Immature natural killer cell (primary cell): ENCODE measurements at regions not wholly inside any gene's neighbourhood (a gene's known extent, or its start where the extent isn't known, plus 50 kb on each side); places are given as distances from the start of the nearest gene placed in this dataset.
"Not testable (repeated sequence)": the region's sequence is repeated elsewhere in the genome, so short reads cannot be mapped to it uniquely, and the experiment has no call there.

Source experiments
- DNase-seq, 3 donors: peaks; one replicate each; pipeline ENCODE4 v3.0.0; 2022; ENCODE audit warnings: mixed read lengths in 1 of 3
- H3K27ac Mint-ChIP-seq, 6 donors: one replicate each; pipeline ENCODE4 v1.8.0; 2020; ENCODE audit warnings: mixed read lengths in 6 of 6, mild to moderate bottlenecking in 5 of 6, inconsistent platforms in 4 of 6, moderate library complexity in 3 of 6
- H3K27me3 Mint-ChIP-seq, 3 donors: one replicate each; pipeline ENCODE4 v1.8.0; 2020 to 2021; ENCODE audit warnings: low read depth in 3 of 3, mild to moderate bottlenecking in 3 of 3, mixed read lengths in 3 of 3, moderate library complexity in 3 of 3, inconsistent platforms in 1 of 3
- H3K36me3 Mint-ChIP-seq, 3 donors: one replicate each; pipeline ENCODE4 v1.8.0; 2020; ENCODE audit warnings: mixed read lengths in 3 of 3, inconsistent platforms in 2 of 3, mild to moderate bottlenecking in 2 of 3
- H3K4me1 Mint-ChIP-seq, 2 donors: one replicate each; pipeline ENCODE4 v1.8.0; 2020; ENCODE audit warnings: inconsistent platforms in 2 of 2, mild to moderate bottlenecking in 2 of 2, mixed read lengths in 2 of 2, moderate library complexity in 1 of 2
- H3K4me3 Mint-ChIP-seq, 5 donors: one replicate each; pipeline ENCODE4 v1.8.0; 2020; ENCODE audit warnings: mild to moderate bottlenecking in 5 of 5, mixed read lengths in 5 of 5, inconsistent platforms in 3 of 5, moderate library complexity in 3 of 5
- H3K9me3 Mint-ChIP-seq, 6 donors: one replicate each; pipeline ENCODE4 v1.8.0; 2020; ENCODE audit warnings: mild to moderate bottlenecking in 6 of 6, mixed read lengths in 6 of 6, inconsistent platforms in 4 of 6, moderate library complexity in 3 of 6

- H3K27me3 Mint-ChIP-seq: peaks cover 2 to 11% (median 3%) of the 10 kb centered on the region in 3 donors
- H3K4me3 Mint-ChIP-seq: not testable (repeated sequence)
Observed at GRCh38 chr2:63706084-63706483, 117.3 kb downstream of the MDH1 start.

GRCh38 chr2:63710732-63711131 lies 122.0 kb downstream of the MDH1 start:
- H3K27me3 Mint-ChIP-seq: peaks cover 3 to 17% (median 6%) of the 10 kb centered on the region in 3 donors
- H3K27ac Mint-ChIP-seq: no peak overlapping the region
- H3K4me3 Mint-ChIP-seq: no peak overlapping the region
- H3K36me3 Mint-ChIP-seq: no peaks in the 10 kb centered on the region
- H3K9me3 Mint-ChIP-seq: no peaks in the 10 kb centered on the region
- no peaks in the 10 kb centered on the region for H3K4me1 Mint-ChIP-seq
- DNase-seq: no peak

More at GRCh38 chr2:63706084-63706483, 117.3 kb downstream of the MDH1 start:
- H3K4me1 Mint-ChIP-seq, H3K9me3 Mint-ChIP-seq, DNase-seq, H3K36me3 Mint-ChIP-seq, H3K27ac Mint-ChIP-seq: not testable (repeated sequence)

GRCh38 chr2:63712748-63713147 lies 124.0 kb downstream of the MDH1 start:
- Mint-ChIP-seq H3K4me1 (no peaks in the 10 kb centered on the region), H3K36me3 (no peaks in the 10 kb centered on the region), H3K27ac (no peak overlapping the region), H3K9me3 (no peaks in the 10 kb centered on the region), H3K27me3 (peaks cover 1 to 10% (median 8%) of the 10 kb centered on the region in 3 donors), H3K4me3 (no peak overlapping the region)
- no peak for DNase-seq

- no peak for DNase-seq
- Mint-ChIP-seq H3K27ac (no peak overlapping the region), H3K9me3 (no peaks in the 10 kb centered on the region), H3K36me3 (no peaks in the 10 kb centered on the region), H3K4me3 (no peak overlapping the region), H3K4me1 (no peaks in the 10 kb centered on the region), H3K27me3 (peaks cover 0 to 12% (median 10%) of the 10 kb centered on the region in 3 donors)
Observed at GRCh38 chr2:63716146-63716545, 125.5 kb upstream of the UGP2 start.

- Mint-ChIP-seq H3K9me3 (no peaks in the 10 kb centered on the region), H3K27ac (no peak overlapping the region), H3K4me3 (no peak overlapping the region), H3K27me3 (peaks cover 0 to 8% (median 8%) of the 10 kb centered on the region in 3 donors), H3K4me1 (no peaks in the 10 kb centered on the region), H3K36me3 (no peaks in the 10 kb centered on the region)
- DNase-seq: no peak
Observed at GRCh38 chr2:63719052-63719451, 122.6 kb upstream of the UGP2 start.

GRCh38 chr2:63721082-63721424 lies 120.6 kb upstream of the UGP2 start:
- Mint-ChIP-seq H3K4me3 (no peak overlapping the region), H3K27me3 (peaks cover 0 to 6% (median 4%) of the 10 kb centered on the region in 3 donors), H3K27ac (no peak overlapping the region), H3K4me1 (no peaks in the 10 kb centered on the region), H3K36me3 (no peaks in the 10 kb centered on the region), H3K9me3 (no peaks in the 10 kb centered on the region)
- no peak for DNase-seq

GRCh38 chr2:63722284-63722683 lies 119.4 kb upstream of the UGP2 start:
- H3K36me3 Mint-ChIP-seq, H3K9me3 Mint-ChIP-seq, DNase-seq, H3K4me1 Mint-ChIP-seq, H3K27me3 Mint-ChIP-seq, H3K27ac Mint-ChIP-seq, H3K4me3 Mint-ChIP-seq: not testable (repeated sequence)

GRCh38 chr2:63723709-63724108 lies 118.0 kb upstream of the UGP2 start:
- no peak for DNase-seq
- H3K36me3 Mint-ChIP-seq: no peaks in the 10 kb centered on the region
- H3K4me3 Mint-ChIP-seq: no peak overlapping the region
- H3K9me3 Mint-ChIP-seq: no peaks in the 10 kb centered on the region
- H3K4me1 Mint-ChIP-seq: no peaks in the 10 kb centered on the region
- no peak overlapping the region for H3K27ac Mint-ChIP-seq
- H3K27me3 Mint-ChIP-seq: peaks cover 3 to 8% (median 4%) of the 10 kb centered on the region in 3 donors

- not testable (repeated sequence) for H3K9me3 Mint-ChIP-seq, DNase-seq, H3K4me1 Mint-ChIP-seq, H3K36me3 Mint-ChIP-seq, H3K4me3 Mint-ChIP-seq, H3K27me3 Mint-ChIP-seq, H3K27ac Mint-ChIP-seq
Observed at GRCh38 chr2:63725212-63725611, 116.5 kb upstream of the UGP2 start.

- no peak for DNase-seq
- Mint-ChIP-seq H3K4me1 (no peaks in the 10 kb centered on the region), H3K27me3 (peaks cover 1 to 6% (median 4%) of the 10 kb centered on the region in 3 donors)
Observed at GRCh38 chr2:63729362-63729761, 112.3 kb upstream of the UGP2 start.

GRCh38 chr2:63729831-63730230 lies 111.9 kb upstream of the UGP2 start:
- Mint-ChIP-seq H3K36me3 (no peaks in the 10 kb centered on the region), H3K27ac (no peak overlapping the region), H3K27me3 (peaks cover 1 to 6% (median 4%) of the 10 kb centered on the region in 3 donors), H3K4me1 (no peaks in the 10 kb centered on the region), H3K4me3 (no peak overlapping the region), H3K9me3 (peaks cover 0 to 2% (median 0%) of the 10 kb centered on the region in 6 donors)
- DNase-seq: no peak

More at GRCh38 chr2:63729362-63729761, 112.3 kb upstream of the UGP2 start:
- Mint-ChIP-seq H3K36me3 (no peaks in the 10 kb centered on the region), H3K9me3 (peaks cover 0 to 2% (median 0%) of the 10 kb centered on the region in 6 donors), H3K27ac (no peak overlapping the region), H3K4me3 (no peak overlapping the region)

GRCh38 chr2:63734510-63734909 lies 107.2 kb upstream of the UGP2 start:
- H3K9me3 Mint-ChIP-seq: peaks cover 0 to 2% (median 0%) of the 10 kb centered on the region in 6 donors
- no peaks in the 10 kb centered on the region for H3K36me3 Mint-ChIP-seq
- H3K27me3 Mint-ChIP-seq: peaks cover 1 to 4% (median 2%) of the 10 kb centered on the region in 3 donors

GRCh38 chr2:63735263-63735662 lies 106.4 kb upstream of the UGP2 start:
- no peaks in the 10 kb centered on the region for H3K4me1 Mint-ChIP-seq
- H3K27me3 Mint-ChIP-seq: peaks cover 1 to 2% (median 2%) of the 10 kb centered on the region in 3 donors
- no peak overlapping the region for H3K4me3 Mint-ChIP-seq
- no peak overlapping the region for H3K27ac Mint-ChIP-seq
- H3K9me3 Mint-ChIP-seq: no peaks in the 10 kb centered on the region
- no peaks in the 10 kb centered on the region for H3K36me3 Mint-ChIP-seq
- no peak for DNase-seq

More at GRCh38 chr2:63734510-63734909, 107.2 kb upstream of the UGP2 start:
- DNase-seq: no peak
- Mint-ChIP-seq H3K27ac (no peak overlapping the region), H3K4me1 (no peaks in the 10 kb centered on the region), H3K4me3 (no peak overlapping the region)

GRCh38 chr2:63735931-63736330 lies 105.8 kb upstream of the UGP2 start:
- no peak overlapping the region for H3K4me3 Mint-ChIP-seq

GRCh38 chr2:63736354-63736753 lies 105.3 kb upstream of the UGP2 start:
- Mint-ChIP-seq H3K36me3 (no peaks in the 10 kb centered on the region), H3K27me3 (peaks cover 1 to 2% (median 2%) of the 10 kb centered on the region in 3 donors), H3K27ac (no peak overlapping the region), H3K4me1 (no peaks in the 10 kb centered on the region), H3K9me3 (no peaks in the 10 kb centered on the region), H3K4me3 (no peak overlapping the region)
- no peak for DNase-seq

More at GRCh38 chr2:63735931-63736330, 105.8 kb upstream of the UGP2 start:
- H3K4me1 Mint-ChIP-seq: no peaks in the 10 kb centered on the region
- H3K27me3 Mint-ChIP-seq: peaks cover 1 to 2% (median 2%) of the 10 kb centered on the region in 3 donors
- no peak overlapping the region for H3K27ac Mint-ChIP-seq
- H3K36me3 Mint-ChIP-seq: no peaks in the 10 kb centered on the region
- DNase-seq: no peak
- no peaks in the 10 kb centered on the region for H3K9me3 Mint-ChIP-seq
